Stimulated activated CD8-positive, alpha-beta memory T cell treated with anti-CD3 and anti-CD28 coated beads, Interleukin-2, amount 100 ng/mL, for 1 hour (primary cell): ENCODE measurements at regions not wholly inside any gene's neighbourhood (a gene's known extent, or its start where the extent isn't known, plus 50 kb on each side); places are given as distances from the start of the nearest gene placed in this dataset.
"Not testable (repeated sequence)": the region's sequence is repeated elsewhere in the genome, so short reads cannot be mapped to it uniquely, and the experiment has no call there.

Experiments used
- DNase-seq, 2 donors: peaks; one replicate each; pipeline ENCODE4 v3.0.0-alpha.2; 2020; ENCODE audit warnings: low read depth in 2 of 2

DNA sequence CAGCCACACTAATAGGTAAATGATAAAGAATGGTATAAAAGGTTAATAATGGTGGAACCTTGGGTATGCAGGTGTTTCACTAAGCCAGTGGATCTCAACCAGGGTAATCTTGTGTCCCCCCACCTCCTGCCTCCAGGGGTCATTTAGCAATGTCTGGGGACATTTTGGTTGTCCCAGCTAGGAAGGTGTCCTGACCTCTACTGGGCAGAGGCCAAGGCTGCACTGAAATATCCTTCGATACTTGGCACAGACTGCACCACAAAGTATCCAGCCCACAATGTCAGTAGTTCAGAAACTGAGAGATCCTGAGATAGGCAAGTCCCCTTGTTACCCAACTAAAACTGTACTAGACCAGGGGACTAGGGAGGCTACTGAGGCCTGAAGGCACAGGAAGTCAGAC is 113.6 kb upstream of the TIAM1 start:
- no peak for DNase-seq

DNA sequence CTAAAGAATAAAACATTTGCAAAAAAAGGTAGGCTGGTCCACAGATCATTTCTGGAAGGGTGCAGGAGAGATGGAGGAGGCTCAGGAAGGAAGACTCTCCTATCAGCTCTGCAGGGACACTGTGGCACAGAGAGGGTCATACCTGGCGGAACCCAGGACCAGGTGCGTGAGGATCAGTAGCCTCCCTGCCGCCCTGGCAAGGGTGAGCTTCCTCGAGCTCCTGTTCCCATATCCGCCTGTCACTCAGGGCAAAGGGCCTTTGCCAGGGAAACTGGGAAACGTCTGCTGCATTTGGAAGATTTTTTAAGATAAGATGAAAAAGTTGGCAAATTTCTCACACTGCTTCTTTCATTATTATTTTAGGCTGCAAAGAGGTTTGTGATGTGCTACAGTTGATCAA is 112.1 kb upstream of the TIAM1 start:
- DNase-seq, result no peak

DNA sequence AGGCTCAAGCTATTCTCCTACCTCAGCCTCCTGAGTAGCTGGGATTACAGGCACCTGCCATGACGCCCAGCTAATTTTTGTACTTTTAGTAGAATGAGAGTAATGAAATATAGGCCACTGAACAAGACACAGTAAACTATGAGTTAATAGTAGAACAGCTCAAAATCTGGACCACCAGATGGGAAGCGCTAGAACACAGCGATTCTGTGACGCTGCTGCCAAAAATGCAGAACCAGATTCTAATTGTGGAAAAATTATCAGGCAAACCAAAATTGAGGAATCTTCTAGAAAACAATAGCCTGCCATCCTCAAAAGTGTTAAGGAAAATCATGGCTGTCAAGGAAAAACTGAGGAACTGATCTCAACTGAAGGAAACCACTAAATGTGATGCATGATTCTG is 111.4 kb upstream of the TIAM1 start:
- no peak for DNase-seq

DNA sequence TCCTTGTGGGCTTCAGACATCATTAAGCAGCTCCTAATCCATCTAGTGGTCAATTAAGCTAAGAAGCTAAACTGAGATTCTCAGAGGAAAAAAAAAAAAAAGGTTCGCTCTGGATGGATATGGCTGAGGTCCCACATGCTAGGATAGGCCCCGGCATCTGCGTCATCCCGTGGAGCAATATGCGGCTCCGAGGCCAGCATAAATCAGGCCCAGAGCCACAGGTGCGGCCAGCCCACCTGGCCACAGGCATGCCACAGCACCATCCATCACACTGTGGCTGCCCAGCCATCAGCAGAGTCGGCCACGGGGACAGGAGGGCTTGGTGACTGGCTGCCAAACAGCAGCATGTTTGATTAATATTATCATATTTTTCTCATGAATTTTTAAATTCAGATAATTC is 106.9 kb upstream of the TIAM1 start:
- DNase-seq, result no peak

DNA sequence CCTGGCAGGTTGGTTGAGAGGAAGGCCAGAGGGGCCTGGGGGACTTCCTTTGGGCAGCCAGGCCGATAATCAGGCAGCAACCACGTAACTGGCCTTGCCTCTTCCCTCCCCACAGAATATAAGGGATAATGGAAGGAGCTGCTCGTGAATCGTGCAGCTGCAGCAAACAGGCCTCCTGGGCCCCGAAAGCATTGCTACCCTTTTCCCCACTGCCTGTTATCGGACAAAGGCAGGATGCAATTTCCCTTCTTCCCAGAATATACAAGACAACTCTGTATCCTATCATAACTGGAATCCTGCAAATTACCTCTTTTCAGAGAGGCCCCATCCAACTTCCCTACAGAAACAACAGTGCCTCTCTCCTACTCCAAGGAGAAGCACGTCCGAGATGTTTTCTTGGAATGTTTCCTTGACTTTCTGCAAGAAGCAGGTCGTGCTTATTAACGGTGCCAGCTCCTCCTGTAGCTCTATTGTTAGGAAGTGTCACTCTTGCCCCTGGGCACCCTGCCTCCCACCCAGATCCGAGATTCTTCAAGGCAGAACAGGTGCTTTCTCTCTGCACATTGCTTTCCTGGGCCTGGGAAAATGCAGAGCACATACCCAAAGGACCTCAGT is 106.0 kb upstream of the TIAM1 start:
- no peak for DNase-seq

DNA sequence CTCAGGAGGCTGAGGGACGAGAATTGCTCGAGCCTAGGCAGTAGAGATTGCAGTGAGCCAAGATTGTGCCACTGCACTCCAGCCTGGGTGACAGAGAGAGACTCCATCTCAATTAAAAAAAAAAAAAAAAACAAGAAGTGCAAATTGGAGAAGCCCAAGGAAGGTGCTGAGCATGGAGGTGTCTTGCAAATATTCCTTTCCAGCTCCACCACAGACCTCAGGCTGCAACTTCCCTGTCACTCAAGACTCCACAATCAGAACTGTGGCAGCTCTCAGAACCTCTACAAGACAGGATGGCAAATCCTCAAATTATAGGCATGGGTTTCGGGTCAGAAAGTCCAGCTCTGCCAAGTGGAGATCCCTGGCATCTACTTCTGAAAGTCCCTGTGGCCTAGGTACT is 104.4 kb upstream of the TIAM1 start:
- no peak for DNase-seq

DNA sequence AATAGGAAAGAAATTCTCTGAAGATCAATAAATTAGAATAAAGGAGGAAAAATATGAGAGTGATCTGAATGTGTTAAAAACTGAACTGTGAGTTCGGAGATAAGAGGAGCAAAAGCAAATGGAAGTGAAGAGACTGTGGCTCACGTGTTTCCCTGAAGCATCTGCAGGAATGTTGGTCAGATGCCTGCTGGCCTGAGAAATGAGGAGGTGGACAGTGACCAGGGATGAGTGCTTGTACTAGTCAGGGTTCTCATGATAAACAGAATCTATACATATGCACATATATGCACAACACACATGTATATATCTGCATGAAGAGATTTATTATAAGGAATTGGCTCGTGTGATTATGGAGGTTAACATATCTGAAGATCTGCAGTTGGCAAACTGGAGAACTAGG is 103.4 kb upstream of the TIAM1 start:
- no peak for DNase-seq

DNA sequence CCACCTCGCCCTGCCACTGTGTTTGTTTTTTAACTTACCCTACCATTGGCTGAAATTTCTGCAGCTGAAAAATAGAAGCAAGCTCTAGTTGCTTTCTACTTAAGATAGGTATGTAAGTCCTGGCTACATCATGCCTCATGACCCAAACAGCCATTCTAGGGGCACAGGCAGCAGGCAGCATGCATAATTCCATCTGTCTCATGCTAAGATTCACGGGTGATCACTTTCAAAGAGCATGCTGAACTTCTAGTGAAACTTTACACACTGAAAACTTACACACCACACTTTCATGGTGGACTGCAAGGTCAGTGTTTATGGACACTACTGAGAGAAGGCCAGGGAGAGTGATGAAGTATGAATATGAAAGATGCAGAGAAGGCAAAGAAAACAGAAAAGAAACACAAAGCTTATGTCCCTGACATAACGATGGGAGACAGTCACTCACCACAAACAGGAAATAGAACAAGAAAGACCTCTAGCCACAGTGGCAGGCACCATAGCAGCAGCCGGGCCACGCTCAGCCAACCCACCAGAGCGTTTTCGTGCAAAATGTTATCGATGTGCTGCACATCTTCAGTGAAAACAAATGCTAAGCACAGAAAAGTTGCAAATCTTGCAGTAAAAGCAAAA is 102.3 kb upstream of the TIAM1 start:
- DNase-seq, result peak in 1 of 2 donors; percentile 6

DNA sequence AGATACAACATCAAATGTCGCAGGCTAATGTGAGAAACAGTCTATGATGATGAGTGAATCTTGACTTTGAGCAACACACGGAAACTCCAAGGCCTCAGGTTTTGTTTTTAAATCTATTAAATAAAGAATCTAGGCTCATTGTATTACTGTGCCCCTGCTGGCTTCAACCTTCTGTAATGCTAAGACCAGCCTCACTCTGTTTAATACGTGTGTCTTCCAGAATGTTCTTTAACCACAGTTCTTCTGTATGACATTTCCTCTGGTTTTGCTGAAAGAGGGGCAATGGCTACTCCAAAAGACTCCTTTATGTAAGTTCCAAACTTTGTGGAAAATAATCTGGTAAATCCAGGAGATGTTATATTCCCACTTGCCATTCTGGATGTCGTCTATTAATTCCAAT is 101.1 kb upstream of the TIAM1 start:
- no peak for DNase-seq

DNA sequence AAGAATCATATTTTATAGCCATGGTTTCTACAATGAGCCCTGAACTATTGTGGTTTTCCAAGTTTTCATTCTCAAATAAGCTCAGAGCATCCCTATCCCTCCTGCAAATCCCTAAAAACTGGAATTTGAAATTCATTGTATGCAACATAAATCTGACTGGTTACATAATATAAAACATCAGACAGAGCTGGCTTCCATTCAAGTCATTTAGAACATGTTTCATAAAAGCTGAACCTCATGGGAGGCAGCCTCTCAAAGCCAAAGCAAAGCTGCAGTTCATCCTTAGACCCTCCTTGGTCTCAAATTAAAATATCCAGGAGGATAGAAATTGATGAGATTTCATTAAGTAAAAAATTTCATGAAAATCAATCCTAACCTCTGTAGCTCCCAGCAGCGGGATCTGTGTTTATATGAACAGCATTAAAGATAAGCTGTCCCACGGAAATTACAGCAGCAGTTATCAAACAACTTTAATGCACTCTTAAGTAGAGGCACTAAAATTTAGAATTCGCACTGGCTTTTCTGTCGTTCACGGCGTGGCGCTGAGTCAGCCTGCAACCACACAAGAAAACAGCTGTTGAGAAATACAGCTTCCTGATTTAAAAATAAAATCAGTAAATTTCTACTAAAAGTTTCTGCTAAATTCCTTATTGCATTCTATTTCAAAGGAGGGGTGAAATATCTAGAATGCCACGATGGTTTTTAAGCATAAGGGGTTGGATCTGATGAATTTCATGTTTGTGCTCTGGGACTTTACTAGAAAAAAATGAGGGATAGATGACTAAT is 99.9 kb upstream of the TIAM1 start:
- DNase-seq, result no peak

DNA sequence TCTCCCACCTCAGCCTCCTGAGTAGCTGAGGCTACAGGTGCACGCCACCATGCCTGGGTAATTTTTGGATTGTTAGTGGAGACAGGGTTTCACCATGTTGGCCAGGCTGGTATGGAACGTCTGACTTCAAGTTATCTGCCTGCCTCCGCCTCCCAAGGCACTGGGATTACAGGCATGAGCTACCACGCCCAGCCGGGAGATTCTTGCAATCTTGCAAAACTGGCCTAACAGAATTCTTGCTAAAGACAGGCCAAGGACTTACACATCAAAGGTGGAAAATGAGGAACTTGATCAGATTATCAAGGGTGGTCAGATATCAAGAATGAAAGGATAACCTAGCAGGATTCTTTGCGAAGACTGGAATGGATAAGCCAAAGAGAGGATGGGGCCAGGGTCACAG is 98.3 kb upstream of the TIAM1 start:
- no peak for DNase-seq

DNA sequence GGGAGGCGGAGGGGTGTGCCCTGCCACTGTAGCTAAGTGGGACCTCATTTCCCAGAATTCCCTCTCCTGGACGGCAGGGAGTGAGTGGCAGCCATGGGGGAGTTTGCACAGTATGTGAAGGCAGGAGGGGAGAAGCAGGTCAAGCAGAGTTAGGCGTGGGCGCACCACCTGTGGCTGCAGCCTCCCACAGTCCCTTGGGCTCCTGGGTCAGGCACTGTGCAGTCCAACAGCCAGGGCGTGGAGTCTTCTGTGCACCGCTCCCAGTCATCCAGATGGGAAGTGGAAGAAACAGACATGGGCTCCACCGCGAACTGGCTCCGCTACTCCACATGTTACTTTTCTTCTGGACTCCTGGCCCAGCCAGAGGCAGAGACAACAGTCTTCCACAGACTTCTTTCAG is 85.4 kb upstream of the TIAM1 start:
- DNase-seq, result no peak

DNA sequence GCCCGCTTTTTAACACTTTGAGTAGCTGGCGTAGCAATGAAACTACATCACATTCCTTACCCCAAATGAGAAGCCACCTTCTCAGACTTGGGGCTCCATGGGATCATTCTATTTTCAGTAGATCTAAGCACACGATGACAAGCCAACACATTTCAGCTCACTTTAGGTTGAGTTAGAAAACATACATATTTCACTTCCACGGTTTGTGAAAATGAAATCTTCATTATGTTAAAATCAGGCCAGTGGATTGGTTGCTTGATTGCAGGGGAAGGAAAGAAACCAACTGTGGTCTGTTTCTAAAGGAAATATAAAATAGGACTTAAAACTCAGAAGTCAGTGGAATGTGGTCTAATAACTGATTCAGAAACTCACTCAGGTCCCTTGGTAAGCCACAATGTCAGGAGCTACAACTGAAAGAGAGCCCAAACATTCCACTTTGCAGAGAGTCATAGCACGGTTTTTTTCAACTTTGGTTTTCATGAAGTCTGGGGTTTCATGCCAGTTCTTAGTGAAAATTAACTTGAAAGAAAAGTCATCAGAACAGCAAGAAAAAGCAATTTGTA is 82.3 kb upstream of the TIAM1 start:
- DNase-seq, result no peak

DNA sequence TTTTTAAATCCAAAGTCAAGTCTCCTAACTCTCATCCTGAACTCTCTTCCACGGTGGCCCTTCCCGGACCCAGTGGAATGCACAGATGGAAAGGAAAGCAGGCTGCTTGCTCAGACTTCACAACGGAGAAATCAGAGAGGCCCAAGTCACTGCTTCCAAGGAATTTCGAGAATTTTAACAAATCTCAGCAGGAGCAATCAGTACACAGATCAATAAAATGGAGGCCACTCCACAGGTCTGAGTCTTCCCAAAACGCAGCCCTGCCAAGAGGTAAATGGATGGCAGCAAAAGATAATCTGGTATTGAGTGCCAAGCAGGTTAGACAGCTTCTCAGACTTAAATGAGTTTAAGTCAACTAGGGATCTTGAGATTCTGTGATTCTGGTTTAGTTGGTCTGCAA is 81.1 kb upstream of the TIAM1 start:
- no peak for DNase-seq

DNA sequence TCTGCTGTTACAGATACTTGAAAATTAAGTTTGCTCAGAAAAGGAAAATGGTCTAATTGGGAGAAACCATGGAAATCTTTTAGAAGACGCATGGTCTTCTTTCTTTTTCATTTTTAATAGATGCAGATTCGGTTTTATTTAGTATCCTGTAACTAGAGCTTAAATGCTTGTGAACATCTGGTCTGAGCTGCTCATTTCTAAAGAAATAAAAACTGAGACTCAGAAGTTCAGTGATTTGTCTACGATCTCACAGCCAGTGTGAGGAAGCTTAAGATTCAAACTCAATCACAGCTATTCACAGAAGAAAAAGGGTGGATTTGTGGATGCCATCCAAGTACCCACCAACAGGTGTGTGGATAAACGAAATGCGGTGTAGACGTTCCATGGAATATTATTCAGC is 80.0 kb upstream of the TIAM1 start:
- no peak for DNase-seq

DNA sequence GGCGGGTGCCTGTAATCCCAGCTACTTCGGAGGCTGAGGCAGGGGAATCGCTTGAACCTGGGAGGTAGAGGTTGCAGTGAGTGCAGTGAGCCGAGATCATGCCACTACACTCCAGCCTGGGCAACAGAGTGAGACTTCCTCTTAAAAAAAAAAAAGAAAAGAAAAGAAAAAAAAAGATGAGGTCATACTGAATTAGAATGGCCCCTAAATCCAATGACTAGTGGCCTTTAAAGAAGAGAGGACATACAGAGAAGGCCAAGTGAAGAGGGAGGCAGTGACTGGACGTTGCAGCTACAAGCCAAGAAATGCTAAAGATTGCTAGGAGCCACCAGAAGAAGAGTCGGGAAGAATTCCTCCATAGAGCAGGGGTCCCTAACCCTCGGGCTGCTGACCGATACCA is 76.9 kb upstream of the TIAM1 start:
- no peak for DNase-seq

DNA sequence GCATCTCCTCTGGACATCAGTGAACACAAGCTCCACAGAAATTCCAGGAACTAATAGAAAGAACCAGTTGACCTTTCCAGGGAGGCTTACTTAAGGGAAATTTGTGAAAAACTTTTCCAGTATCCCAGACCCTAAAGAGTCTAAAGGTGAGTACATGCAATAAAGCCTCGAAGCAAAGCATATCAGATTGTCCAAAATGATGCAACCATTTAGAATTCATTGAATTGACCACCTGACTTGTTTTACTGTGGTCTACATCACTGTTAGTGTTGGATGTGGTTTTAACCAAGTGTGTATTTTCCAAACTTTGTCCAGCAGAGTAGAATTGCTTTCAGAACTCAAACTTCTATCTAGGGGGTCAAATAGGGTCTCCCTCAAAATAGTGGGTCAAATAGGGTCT is 76.3 kb upstream of the TIAM1 start:
- no peak for DNase-seq

DNA sequence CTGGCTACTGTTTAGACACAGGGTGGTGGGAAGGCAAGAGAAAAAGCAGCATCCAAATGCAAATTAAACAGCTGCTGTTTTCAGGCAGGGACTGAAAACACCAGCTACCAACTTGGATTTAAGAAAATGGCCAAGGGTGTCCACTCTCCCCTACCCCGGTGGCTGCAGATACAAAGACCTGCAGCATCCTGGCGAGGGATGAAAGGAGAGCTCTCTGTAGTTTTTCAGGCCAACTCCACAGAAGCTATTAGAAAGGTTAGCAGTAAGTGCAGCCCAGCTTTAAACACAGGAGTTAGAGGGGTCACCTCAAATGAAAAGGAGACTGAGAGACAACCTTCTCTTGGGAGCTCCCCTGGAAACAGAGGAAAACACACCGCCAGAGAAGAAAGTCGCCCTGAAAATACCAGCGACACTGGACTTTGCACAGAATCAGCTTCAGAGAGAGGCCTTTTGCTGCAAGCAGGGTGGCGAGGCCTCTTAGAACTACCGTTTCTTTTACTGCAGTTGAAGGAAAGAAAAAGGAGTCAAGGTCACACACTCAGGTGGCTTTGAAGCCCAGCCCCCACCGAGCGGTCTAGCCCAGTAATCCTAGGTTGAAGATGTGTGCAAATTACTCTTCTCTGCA is 74.4 kb upstream of the TIAM1 start:
- no peak for DNase-seq

DNA sequence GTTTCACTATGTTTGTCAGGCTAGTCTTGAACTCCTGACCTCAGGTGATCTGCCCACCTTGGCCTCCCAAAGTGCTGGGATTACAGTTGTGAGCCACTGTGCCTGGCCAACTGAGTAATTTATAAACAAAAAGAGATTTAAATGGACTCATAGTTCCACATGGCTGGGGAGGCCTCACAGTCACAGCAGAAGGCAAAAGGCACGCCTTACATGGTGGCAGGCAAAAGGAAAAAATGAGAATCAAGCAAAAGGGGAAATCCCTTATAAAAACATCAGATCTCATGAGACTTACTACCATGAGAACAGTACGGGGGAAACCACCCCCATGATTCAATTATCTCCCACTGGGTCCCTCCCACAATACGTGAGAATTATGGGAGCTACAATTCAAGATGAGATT is 73.2 kb upstream of the TIAM1 start:
- DNase-seq, result not testable (repeated sequence)

DNA sequence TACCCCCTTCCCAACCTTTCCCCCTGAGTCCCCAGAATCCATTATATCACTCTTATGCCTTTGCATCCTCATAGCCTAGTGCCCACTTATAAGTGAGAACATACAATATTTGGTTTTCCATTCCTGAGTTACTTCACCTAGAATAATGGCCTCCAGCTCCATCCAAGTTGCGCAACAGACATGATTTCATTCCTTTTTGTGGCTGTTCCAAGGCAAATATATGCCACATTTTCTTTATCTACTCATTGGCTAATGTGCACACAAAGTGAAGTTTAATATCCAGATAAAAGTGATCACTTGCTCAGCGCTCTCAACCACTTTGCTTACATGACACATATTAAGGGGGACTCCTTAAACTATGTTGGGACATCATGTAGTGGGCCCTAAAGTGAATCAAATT is 72.4 kb upstream of the TIAM1 start:
- no peak for DNase-seq

DNA sequence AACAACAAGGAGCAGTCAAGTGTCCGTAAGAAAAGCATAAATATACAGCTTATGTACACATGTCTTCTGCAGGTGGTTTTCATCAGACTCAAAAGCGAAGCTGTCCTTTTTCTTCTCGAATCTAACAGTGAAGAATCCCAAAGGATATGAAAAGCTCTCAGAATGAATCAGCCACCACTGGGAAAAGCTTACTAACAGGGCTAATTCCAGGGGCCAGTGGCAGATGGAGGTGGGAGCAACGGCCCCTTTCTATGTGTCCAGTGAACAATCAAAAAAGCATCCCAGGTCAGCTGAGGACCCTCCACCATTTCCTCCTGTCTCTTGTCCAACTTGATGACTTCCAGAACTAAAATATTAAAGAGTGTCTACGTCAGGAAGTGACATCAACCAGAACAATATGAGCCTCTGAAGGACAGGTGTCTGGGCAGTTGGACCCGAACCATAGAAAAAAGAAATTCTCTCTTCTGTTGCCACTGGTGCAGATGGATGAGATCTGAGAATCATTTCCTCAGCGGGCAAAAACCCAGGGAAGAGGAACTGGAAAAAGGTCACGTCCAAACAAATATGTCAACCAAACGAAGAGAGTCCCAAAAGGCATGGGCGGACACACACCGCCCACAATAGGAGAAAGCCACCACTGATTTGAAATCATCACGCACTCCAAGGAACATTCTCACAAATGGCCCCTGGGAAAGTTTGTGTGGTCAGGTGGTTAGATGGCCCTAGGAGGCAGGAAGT is 70.4 kb upstream of the TIAM1 start:
- no peak for DNase-seq

DNA sequence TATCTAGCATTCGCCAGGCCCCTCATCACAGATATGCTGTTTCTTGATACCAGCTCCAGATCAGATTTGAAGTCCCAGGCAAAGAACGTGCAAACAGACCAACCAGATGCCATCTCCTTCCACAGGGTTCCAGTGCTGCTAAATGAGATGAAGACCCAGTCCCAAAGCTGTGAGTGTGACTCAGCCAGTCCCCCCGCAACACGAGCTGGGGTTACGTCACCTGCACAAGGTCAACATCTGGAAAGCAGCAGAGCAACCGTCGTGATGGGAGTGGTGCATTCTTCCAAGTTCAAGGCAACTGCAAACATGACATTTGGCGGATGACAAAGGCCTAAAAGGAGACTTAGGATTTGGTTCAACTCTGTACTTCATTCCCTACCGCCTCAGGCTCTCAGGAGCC is 69.6 kb upstream of the TIAM1 start:
- no peak for DNase-seq
